GM19328 (cell line): ENCODE measurements at regions not wholly inside any gene's neighbourhood (a gene's known extent, or its start where the extent isn't known, plus 50 kb on each side); places are given as distances from the start of the nearest gene placed in this dataset.
"Not testable (repeated sequence)": the region's sequence is repeated elsewhere in the genome, so short reads cannot be mapped to it uniquely, and the experiment has no call there.

Experiments
- ATAC-seq: cut with Tn5 transposase; IDR thresholded peaks from one replicate; pipeline ENCODE4 v1.9.1; 2021; ENCODE audit warnings: mild to moderate bottlenecking, moderate library complexity; ENCODE audit not compliant: unreplicated experiment

- no peak for ATAC-seq
These were observed 171.1 kb downstream of the CRYBB2 start for GRCh38 chr22:25390297-25391240.

GRCh38 chr22:25392584-25392983 lies 171.9 kb upstream of the GRK3 start:
- ATAC-seq: no peak

GRCh38 chr22:25393121-25393805 lies 171.2 kb upstream of the GRK3 start:
- ATAC-seq: no peak

GRCh38 chr22:25395468-25395867 lies 169.0 kb upstream of the GRK3 start:
- ATAC-seq: no peak

GRCh38 chr22:25395915-25396314 lies 168.6 kb upstream of the GRK3 start:
- no peak for ATAC-seq

GRCh38 chr22:25396615-25397200 lies 167.8 kb upstream of the GRK3 start:
- ATAC-seq: no peak

- no peak for ATAC-seq
These were observed 166.9 kb upstream of the GRK3 start for GRCh38 chr22:25397616-25398015.

GRCh38 chr22:25398591-25399062 lies 165.8 kb upstream of the GRK3 start:
- not testable (repeated sequence) for ATAC-seq

GRCh38 chr22:25399649-25400151 lies 164.8 kb upstream of the GRK3 start:
- no peak for ATAC-seq

GRCh38 chr22:25402160-25402500 lies 162.3 kb upstream of the GRK3 start:
- no peak for ATAC-seq

GRCh38 chr22:25402501-25403283 lies 161.8 kb upstream of the GRK3 start:
- ATAC-seq: no peak

- no peak for ATAC-seq
These were observed 161.1 kb upstream of the GRK3 start for GRCh38 chr22:25403284-25403810.

- no peak for ATAC-seq
These were observed 160.5 kb upstream of the GRK3 start for GRCh38 chr22:25403811-25404471.

GRCh38 chr22:25404556-25404927 lies 159.9 kb upstream of the GRK3 start:
- ATAC-seq: peak; percentile 5

- peak; percentile 48 for ATAC-seq
These were observed 159.3 kb upstream of the GRK3 start for GRCh38 chr22:25404928-25405816.

- ATAC-seq: no peak
These were observed 158.5 kb upstream of the GRK3 start for GRCh38 chr22:25405841-25406509.

GRCh38 chr22:25406510-25407210 lies 157.8 kb upstream of the GRK3 start:
- no peak for ATAC-seq
